K562 (cell line): ENCODE measurements at regions not wholly inside any gene's neighbourhood (a gene's known extent, or its start where the extent isn't known, plus 50 kb on each side); places are given as distances from the start of the nearest gene placed in this dataset.

ENCODE experiments used
- ATAC-seq: fragments of 200-7000 bp; cut with Tn5 transposase; 3 replicates; pipeline ENCODE4 v1.9.1; 2020; ENCODE audit warnings: moderate library complexity
- BruUV-seq: library from RNA; stranded (reverse); fragments of 400-500 nt; replicated peaks from 2 replicates; lab custom pipeline; 2021; lab: Mats Ljungman, UMichigan
- CTCF ChIA-PET: fragments of 300-600 bp; formaldehyde crosslinking; extraction: SDS; loops from one replicate; lab custom pipeline; 2021; ENCODE audit warnings: low intra/inter-chr PET ratio; lab: Yijun Ruan, JAX
- POLR2A ChIA-PET: fragments of 300-600, 350-650 bp; sonication (Branson Sonifier 250); formaldehyde crosslinking; extraction: SDS; loops from one replicate; lab custom pipeline; 2021; ENCODE audit warnings: antibody characterized with exemption, inconsistent platforms; lab: Yijun Ruan, JAX
- DNase-seq, 4 experiments: peaks; one replicate each; pipeline versions ENCODE4 v3.0.0 to v3.0.0-alpha.2; 2011 to 2018; ENCODE audit warnings: low spot score in 3 of 4, mixed read lengths in 3 of 4; ENCODE audit errors: extremely low read depth in 1 of 4
- FAIRE-seq: peaks from 2 replicates; lab custom pipeline; 2011; peaks lifted over from hg19 to GRCh38; lab: Jason Lieb, UNC
- H2AFZ ChIP-seq: 2 replicates; pipeline ENCODE4 v1.6.0; 2011; ENCODE audit warnings: low read depth, low read length, control low read depth, inconsistent platforms
- H3K27ac ChIP-seq: fragments of 200-600 bp; 3 replicates; pipeline ENCODE4 v1.8.0; 2011; ENCODE audit warnings: low read depth, mild to moderate bottlenecking, control low read depth, inconsistent platforms, low read length, moderate library complexity, mixed read lengths; ENCODE audit errors: extremely low read depth
- H3K27me3 ChIP-seq, 2 experiments: fragments of 300-600 bp in 1 of 2; 2 replicates in 1 of 2; 3 replicates in 1 of 2; pipeline versions ENCODE4 v1.6.0 to v1.8.0; 2011; ENCODE audit warnings: inconsistent platforms in 2 of 2, low read length in 2 of 2, mild to moderate bottlenecking in 1 of 2, mixed read lengths in 1 of 2, moderate library complexity in 1 of 2; ENCODE audit not compliant: control insufficient read depth in 2 of 2, insufficient read depth in 2 of 2
- H3K36me3 ChIP-seq: fragments of 300-600 bp; 3 replicates; pipeline ENCODE4 v1.8.0; 2011; ENCODE audit warnings: mild to moderate bottlenecking, low read length, inconsistent platforms; ENCODE audit not compliant: control insufficient read depth, insufficient read depth
- H3K4me1 ChIP-seq, 2 experiments: fragments of 200-600 bp in 1 of 2; replicated peaks in 1 of 2; 2 replicates in 1 of 2; 3 replicates in 1 of 2; pipeline versions ENCODE4 v1.5.1 to v1.8.0; 2011; ENCODE audit warnings: inconsistent platforms in 2 of 2, low read length in 2 of 2, mild to moderate bottlenecking in 1 of 2, mixed read lengths in 1 of 2, moderate library complexity in 1 of 2; ENCODE audit not compliant: control insufficient read depth in 2 of 2, insufficient read depth in 2 of 2
- H3K4me2 ChIP-seq: 2 replicates; pipeline ENCODE4 v1.6.1; 2011; ENCODE audit warnings: low read length, control low read depth, inconsistent platforms, mixed read lengths; ENCODE audit not compliant: insufficient read depth
- H3K4me3 ChIP-seq: fragments of 200-600 bp; sonication (generic), shearing (Covaris generic); 2 replicates; pipeline ENCODE4 v1.5.1; 2016; ENCODE audit warnings: control low read depth, inconsistent platforms
- H3K79me2 ChIP-seq: fragments of 200-600 bp; 3 replicates; pipeline ENCODE4 v1.8.0; 2011; ENCODE audit warnings: low read length, inconsistent platforms; ENCODE audit not compliant: control insufficient read depth, insufficient read depth
- H3K9ac ChIP-seq, 2 experiments: 2 replicates each; pipeline versions ENCODE4 v1.6.0 to v1.6.1; 2011; ENCODE audit warnings: low read depth in 2 of 2, low read length in 2 of 2, control low read depth in 1 of 2, inconsistent platforms in 1 of 2, mild to moderate bottlenecking in 1 of 2, mixed read lengths in 1 of 2; ENCODE audit not compliant: insufficient read depth in 1 of 2
- H3K9me1 ChIP-seq: one replicate; pipeline ENCODE4 v1.6.0; 2011; ENCODE audit warnings: inconsistent platforms, mild to moderate bottlenecking, low read length, moderate library complexity; ENCODE audit not compliant: control insufficient read depth, insufficient read depth
- H3K9me3 ChIP-seq: replicated peaks from 2 replicates; pipeline ENCODE4 v1.5.1; 2011; ENCODE audit warnings: low read depth, low read length, inconsistent platforms; ENCODE audit not compliant: control insufficient read depth, insufficient read depth
- H4K20me1 ChIP-seq: replicated peaks from 2 replicates; pipeline ENCODE4 v1.6.1; 2011; ENCODE audit warnings: low read length, inconsistent platforms, mixed read lengths; ENCODE audit not compliant: control insufficient read depth, insufficient read depth
- GATA2 ChIP-seq: sonication (generic); formaldehyde crosslinking; IDR thresholded peaks from 2 replicates; pipeline ENCODE4 v1.4.0; 2020; ENCODE audit warnings: mild to moderate bottlenecking, missing genetic modification reagents
- KHSRP ChIP-seq: fragments of 450-650 bp; IDR thresholded peaks from 2 replicates; pipeline ENCODE4 v1.6.1; 2017
- MAZ ChIP-seq, 2 experiments: fragments of 450-650 bp in 1 of 2; sonication (generic) in 1 of 2; formaldehyde crosslinking; IDR thresholded peaks in 1 of 2; conservative IDR thresholded peaks in 1 of 2; 2 replicates each; pipeline versions ENCODE4 v1.4.0 to v1.5.0; 2020; ENCODE audit warnings: mild to moderate bottlenecking in 1 of 2, missing genetic modification reagents in 1 of 2
- POU5F1 ChIP-seq: fragments of 150-350 bp; IDR thresholded peaks from 2 replicates; pipeline ENCODE4 v1.6.1; 2014; ENCODE audit warnings: borderline replicate concordance, low read length, low read depth, mild to moderate bottlenecking; ENCODE audit not compliant: partially characterized antibody
- ZBTB7A ChIP-seq: IDR thresholded peaks from 2 replicates; pipeline ENCODE4 v1.6.1; 2011; ENCODE audit warnings: low read depth, mild to moderate bottlenecking, low read length, moderate library complexity, borderline replicate concordance; ENCODE audit not compliant: control insufficient read depth
- ZNF589 ChIP-seq: fragments of 200-800 bp; sonication (Bioruptor generic); IDR thresholded peaks from 2 replicates; pipeline ENCODE4 v1.6.1; 2016; ENCODE audit warnings: low read depth, missing genetic modification characterization, missing compliant biosample characterization
- WGBS: fragments of 100-300 bp; shearing (Covaris generic); methylation state at CpG from one replicate; pipeline ENCODE4 v1.1.6; 2016; ENCODE audit warnings: low coverage, mixed read lengths; ENCODE audit not compliant: insufficient coverage; ENCODE audit errors: missing lambda C conversion rate; 5-methylcytosine and 5-hydroxymethylcytosine counted together
- in situ Hi-C: fragments of 300-500 bp; cut with MboI; formaldehyde crosslinking; loops from 4 replicates; pipeline ENCODE4 v1.15.0; 2018; ENCODE audit warnings: inconsistent platforms, mixed read lengths
- intact Hi-C: fragments of 100-400 bp; cut with micrococcal nuclease; formaldehyde crosslinking; loops from 2 replicates; pipeline ENCODE4 v1.14.2; 2022
- TF ChIP-seq, protein P1 (sequence below): fragments of 450-650 bp; IDR thresholded peaks from 2 replicates; pipeline ENCODE4 v1.6.1; 2016; ENCODE audit warnings: mild to moderate bottlenecking
- TF ChIP-seq, protein P2 (sequence below): fragments of 250-450 bp; sonication (Bioruptor Pico); IDR thresholded peaks from 2 replicates; pipeline ENCODE4 v1.8.0; 2022; ENCODE audit warnings: inconsistent platforms, mild to moderate bottlenecking, moderate library complexity, borderline replicate concordance

DNA sequence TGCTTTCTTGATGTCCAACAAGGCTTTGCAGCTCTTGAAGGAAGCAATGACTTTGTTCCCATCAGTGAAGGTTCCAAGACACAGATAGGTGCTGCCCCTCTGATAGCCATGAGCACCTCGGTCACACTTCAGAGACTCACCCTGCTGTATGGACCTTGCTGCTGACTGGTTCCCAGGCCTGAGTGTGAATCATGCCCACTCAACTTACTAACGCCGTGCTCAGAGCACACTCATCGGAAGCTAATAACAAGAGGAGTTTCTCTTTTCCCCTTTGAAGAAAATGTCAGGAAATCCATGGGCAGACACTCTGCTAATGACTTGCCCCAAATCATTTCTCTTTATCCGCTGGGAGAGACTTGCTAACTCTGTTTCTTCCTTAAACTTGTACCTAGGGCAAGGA, 83.8 kb upstream of the ARL4C start:
- H3K27ac ChIP-seq = no peak overlapping the region
- TF ChIP-seq, protein P1, sequence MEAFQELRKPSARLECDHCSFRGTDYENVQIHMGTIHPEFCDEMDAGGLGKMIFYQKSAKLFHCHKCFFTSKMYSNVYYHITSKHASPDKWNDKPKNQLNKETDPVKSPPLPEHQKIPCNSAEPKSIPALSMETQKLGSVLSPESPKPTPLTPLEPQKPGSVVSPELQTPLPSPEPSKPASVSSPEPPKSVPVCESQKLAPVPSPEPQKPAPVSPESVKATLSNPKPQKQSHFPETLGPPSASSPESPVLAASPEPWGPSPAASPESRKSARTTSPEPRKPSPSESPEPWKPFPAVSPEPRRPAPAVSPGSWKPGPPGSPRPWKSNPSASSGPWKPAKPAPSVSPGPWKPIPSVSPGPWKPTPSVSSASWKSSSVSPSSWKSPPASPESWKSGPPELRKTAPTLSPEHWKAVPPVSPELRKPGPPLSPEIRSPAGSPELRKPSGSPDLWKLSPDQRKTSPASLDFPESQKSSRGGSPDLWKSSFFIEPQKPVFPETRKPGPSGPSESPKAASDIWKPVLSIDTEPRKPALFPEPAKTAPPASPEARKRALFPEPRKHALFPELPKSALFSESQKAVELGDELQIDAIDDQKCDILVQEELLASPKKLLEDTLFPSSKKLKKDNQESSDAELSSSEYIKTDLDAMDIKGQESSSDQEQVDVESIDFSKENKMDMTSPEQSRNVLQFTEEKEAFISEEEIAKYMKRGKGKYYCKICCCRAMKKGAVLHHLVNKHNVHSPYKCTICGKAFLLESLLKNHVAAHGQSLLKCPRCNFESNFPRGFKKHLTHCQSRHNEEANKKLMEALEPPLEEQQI = no peak
- TF ChIP-seq, protein P2, sequence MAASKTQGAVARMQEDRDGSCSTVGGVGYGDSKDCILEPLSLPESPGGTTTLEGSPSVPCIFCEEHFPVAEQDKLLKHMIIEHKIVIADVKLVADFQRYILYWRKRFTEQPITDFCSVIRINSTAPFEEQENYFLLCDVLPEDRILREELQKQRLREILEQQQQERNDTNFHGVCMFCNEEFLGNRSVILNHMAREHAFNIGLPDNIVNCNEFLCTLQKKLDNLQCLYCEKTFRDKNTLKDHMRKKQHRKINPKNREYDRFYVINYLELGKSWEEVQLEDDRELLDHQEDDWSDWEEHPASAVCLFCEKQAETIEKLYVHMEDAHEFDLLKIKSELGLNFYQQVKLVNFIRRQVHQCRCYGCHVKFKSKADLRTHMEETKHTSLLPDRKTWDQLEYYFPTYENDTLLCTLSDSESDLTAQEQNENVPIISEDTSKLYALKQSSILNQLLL (CRISPR knock-in tag) = no peak
- no peak for TF ChIP-seq ZBTB7A
- TF ChIP-seq GATA2 = no peak
- no peak for TF ChIP-seq ZNF589 (CRISPR knock-in tag)
- TF ChIP-seq POU5F1 = no peak
- no peak for TF ChIP-seq KHSRP
- no peak for TF ChIP-seq MAZ (CRISPR knock-in tag; conservative IDR thresholded peaks at IDR 0.05 in 1 of 2, IDR thresholded peaks at IDR 0.05 in 1 of 2)
- DNase-seq = no peak
- CTCF ChIA-PET = no interaction called here
- BruUV-seq = no TSS peak
- H3K27me3 ChIP-seq = peaks cover 0 to 5% of the 10 kb centered on the region in 2 experiments; a peak in 1 of 5 replicates
- H3K4me2 ChIP-seq = no peak overlapping the region
- in situ Hi-C loops (no loop called here), intact Hi-C loops (no loop called here)
- no peak overlapping the region for H3K9ac ChIP-seq
- no peak overlapping the region for H3K4me3 ChIP-seq
- H3K36me3 ChIP-seq = no peaks in the 10 kb centered on the region
- ATAC-seq = no peak
- no peaks in the 10 kb centered on the region for H4K20me1 ChIP-seq
- H2AFZ ChIP-seq = no peak overlapping the region
- no peak for FAIRE-seq
- POLR2A ChIA-PET = no interaction called here
- no peaks in the 10 kb centered on the region for H3K79me2 ChIP-seq
- H3K9me3 ChIP-seq = no peaks in the 10 kb centered on the region
- no peaks in the 10 kb centered on the region for H3K9me1 ChIP-seq
- no peaks in the 10 kb centered on the region for H3K4me1 ChIP-seq
- WGBS = 0% methylated on average over 5 of the region's 5 CpGs
